Ureter (tissue), 1 donor: ENCODE measurements at regions not wholly inside any gene's neighbourhood (a gene's known extent, or its start where the extent isn't known, plus 50 kb on each side); places are given as distances from the start of the nearest gene placed in this dataset.
"Not testable (repeated sequence)": the region's sequence is repeated elsewhere in the genome, so short reads cannot be mapped to it uniquely, and the experiment has no call there.

ENCODE experiments used
- DNase-seq: peaks from one replicate; pipeline ENCODE4 v3.0.0-alpha.2; 2020; ENCODE audit warnings: low spot score
- donor health status: DM: yes; HTN: yes; CAD: no.

DNA sequence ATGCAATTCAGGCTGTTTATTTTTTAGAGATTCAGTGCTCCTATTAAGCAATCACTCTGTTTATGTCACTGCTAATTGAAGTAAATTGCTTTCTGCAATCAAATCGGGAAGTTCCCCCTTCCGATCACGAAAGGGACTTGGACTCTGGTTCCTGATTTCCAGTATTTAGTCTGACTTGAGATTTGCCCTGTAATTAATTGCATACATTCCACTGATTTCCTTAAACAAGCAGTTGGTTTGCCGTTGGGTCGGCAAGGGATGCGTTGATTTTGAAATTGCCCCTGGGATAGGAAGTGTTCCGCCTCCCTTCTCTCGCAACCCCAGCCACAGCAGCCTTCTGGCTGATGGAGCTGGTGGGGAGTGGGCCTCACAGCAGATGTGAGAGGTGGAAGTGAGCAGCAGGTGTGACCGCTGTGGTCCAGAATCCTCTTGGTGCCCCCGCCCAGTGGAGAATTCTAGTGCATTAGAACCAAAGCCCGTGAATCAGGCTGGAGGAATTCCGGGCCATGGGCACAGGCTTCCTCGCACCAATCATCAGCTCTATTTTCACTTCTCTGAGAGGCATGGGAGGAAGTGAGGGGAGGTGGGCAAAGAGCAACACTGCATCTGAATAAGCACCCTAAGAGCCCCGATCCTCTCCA lies 102.5 kb downstream of the SPRY4 start:
- no peak for DNase-seq

DNA sequence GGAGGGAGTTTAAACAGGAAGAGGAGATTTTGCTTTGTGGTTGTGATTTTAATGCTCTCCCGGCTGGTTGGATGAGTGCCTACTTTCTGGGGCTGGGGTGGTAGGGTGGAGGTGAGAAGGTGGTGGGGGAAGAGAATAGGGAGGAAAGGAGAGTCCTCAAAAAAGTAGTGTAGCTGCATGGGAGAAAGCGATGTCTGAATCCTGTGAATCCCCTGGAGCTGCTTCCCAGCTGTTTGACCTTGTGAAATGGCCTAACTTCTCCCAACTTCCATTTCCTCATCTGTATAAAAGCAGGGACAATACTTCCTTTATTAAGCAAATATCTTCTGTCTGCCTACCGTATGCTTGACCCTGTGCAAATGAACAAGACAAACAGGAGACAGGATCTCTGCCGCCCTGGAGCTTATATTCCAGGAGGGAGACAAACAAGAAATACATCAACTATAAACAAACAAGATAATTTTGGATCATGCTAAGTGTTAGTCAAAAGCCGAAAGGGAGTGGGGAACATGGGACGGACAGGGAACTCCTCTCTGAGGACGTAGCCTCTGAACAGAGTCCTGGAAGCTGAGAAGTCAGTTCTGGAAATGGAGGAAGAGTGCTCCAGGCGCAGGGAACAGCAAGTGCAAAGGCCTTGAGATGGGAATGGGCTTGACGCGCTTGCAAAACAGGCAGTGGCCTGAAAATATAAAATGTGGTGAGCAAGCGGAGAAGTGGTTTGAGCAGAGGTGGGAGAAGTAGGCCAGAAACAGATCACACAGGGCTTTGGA lies 103.5 kb downstream of the SPRY4 start:
- DNase-seq: no peak

- no peak for DNase-seq
Measured at GRCh38 chr5:142219146-142219545, 105.7 kb downstream of the SPRY4 start.

DNA sequence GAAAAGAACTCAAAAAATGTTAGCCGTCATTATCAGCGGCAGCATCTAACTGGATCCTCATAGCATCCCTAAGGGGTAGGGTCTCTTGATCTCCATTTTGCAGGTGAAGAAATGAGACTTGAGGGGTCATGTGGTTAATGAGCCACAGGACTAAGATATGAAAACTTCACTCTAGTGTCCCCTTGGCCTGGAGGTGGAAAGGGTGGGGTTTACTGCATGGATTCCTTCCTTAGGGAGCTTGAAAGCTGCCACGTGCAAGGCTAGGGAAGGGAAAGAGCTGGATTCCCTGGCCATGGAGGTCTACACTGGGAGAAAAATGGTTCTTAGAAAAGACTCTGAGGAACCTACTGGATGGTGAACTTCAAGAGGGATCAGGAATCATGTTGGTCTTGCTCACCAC lies 107.9 kb downstream of the SPRY4 start:
- no peak for DNase-seq

DNA sequence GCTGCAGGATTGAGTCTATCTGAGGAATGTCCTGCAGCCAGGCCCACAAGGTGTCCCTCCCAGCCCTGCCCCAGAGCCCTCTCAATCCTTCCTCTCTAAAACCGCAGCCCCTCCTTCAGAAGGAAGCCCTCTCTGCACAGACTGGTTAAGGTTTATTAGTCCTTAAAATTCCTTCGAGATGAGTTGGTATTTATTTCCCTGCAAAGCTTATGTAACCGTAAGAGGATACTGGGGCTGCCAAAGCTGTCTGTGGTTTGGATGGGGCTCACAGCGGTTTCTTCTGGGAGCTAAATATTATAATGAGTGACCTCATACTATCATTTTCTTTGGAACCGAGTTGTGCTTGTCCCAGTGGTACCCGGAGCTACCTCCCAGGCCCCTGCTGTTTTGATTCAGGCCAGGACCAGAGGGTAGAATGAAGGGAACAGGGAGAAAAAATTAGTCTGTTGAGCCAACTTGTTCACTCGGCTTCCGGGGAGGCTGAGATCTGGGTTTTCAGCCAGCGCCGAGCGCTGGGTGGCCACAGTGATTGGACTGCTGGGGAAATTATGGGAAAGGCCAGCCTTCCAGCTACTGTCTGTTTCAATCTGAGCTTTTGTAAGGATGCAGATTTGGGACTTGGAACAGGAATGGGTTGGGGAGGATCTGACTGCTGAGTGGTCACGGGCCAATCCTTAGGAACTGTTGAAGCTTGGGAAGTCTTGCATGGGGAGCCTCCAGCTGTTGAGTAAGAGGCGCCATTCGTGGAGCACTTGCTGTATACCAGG lies 107.5 kb downstream of the NDFIP1 start:
- DNase-seq: peak; percentile 67

DNA sequence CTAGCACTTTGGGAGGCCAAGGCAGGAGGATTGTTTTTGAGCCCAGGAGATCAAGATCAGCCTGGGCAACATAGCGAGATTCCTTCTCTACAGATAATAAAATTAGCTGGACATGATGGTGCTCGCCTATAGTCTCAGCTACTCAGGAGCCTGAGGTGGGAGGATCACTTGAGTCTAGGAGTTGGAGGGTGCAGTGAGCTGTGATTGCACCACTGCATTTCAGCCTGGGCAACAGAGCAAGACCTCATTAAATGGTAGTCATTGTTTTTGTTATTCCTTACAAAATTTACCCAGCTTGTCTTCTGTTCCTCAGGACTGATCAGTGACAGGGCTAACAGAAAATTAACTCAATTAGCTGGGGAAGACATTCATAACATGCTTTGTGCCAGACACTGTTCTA lies 104.5 kb downstream of the NDFIP1 start:
- DNase-seq: no peak

DNA sequence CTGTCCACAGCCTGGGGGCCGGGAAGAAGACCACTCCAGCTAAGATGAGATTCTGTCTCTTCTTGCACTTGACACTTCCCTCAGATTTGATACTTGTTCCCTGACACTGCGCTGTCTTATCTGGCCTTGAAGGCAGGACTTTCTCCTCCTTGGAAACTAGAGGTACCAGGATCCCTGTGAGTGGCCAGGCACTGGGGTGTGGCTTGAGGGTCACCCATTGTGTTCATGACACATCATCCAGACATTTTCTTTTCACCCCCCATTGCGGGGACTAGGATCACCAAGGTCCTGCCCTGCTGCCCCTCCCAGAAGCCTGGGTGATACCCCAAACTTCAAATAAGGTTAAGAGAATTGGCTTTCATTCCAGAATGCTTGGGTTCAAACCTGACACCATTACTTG lies 103.3 kb downstream of the NDFIP1 start:
- no peak for DNase-seq

- DNase-seq: no peak
Measured at GRCh38 chr5:142210864-142211412, 102.4 kb downstream of the NDFIP1 start.

- DNase-seq: no peak
Measured at GRCh38 chr5:142210011-142210410, 101.4 kb downstream of the NDFIP1 start.

DNA sequence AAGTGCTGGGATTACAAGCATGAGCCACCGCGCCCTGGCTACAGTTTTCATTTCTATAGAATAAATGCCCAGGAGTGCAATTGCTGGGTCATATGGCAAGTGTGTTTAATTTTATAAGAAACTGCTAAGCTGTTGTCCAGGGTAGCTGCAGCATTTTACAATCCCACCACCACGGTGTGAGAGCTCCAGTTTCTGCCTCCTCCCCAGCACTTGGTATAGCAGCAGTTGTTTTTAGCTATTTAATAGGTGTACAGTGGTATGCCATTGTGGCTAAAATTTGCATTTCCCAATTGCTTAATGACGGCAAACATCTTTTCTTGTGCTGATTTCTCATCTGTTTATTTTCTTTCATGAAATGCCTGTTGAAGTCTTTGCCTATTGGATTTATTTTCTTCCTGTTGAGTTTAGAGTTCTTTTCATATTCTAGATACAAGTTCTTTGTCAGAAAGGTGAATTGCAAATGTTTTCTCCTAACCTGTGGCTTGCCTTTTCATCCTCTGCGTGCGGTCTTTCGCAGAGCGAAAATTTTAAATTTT lies 100.3 kb downstream of the NDFIP1 start:
- no peak for DNase-seq

DNA sequence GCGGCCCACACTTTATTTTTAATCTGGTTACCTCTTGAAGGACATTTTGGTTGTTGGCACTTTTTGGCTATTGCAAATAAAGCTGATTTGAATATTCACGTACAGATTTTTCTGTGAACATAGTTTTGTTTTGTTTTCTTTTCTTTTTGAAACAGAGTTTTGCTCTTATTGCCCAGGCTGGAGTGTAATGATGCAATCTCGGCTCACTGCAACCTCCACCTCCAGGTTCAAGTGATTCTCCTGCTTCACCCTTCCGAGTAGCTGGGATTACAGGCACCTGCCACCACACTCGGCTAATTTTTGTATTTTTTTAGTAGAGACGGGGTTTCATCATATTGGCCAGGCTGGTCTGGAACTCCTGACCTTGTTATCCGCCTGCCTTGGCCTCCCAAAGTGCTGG lies 99.7 kb downstream of the NDFIP1 start:
- DNase-seq: not testable (repeated sequence)

DNA sequence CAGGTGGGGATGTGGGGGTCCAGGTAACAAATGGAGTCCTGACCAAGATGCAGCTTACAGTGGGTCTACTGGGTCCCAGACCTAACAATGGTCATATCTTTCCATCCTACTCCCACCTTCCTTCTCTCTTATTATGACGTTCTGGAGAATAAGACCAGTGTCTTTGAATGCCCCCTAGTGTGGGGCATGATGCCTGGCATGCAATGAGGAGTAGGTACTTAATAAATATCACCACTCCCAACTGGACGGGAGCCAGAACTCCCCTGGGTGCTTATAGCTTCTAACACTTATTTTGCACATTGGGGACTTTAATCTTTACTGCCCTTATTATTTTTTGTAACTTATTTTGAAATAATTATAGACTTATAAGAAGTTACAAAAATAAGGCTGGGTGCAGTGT lies 98.2 kb downstream of the NDFIP1 start:
- DNase-seq: no peak

GRCh38 chr5:142204219-142204618 lies 95.6 kb downstream of the NDFIP1 start:
- DNase-seq: no peak
